K562 (cell line): ENCODE measurements at regions not wholly inside any gene's neighbourhood (a gene's known extent, or its start where the extent isn't known, plus 50 kb on each side); places are given as distances from the start of the nearest gene placed in this dataset.

Source experiments
- BACH1 ChIP-seq: fragments of 200-800 bp; sonication (Bioruptor generic); IDR thresholded peaks from 2 replicates; pipeline ENCODE4 v1.6.1; 2016; ENCODE audit warnings: missing genetic modification characterization, missing compliant biosample characterization
- FUS ChIP-seq: fragments of 200-400 bp; formaldehyde crosslinking; optimal IDR thresholded peaks from 2 replicates; pipeline ENCODE3; 2017; ENCODE audit warnings: low read depth, low read length
- RBBP5 ChIP-seq: fragments of 200-600 bp; sonication (generic); IDR thresholded peaks from 2 replicates; pipeline ENCODE4 v1.6.1; 2012; ENCODE audit warnings: borderline replicate concordance, mild to moderate bottlenecking, low read length, control low read depth, inconsistent platforms; ENCODE audit not compliant: insufficient read depth, poor library complexity, severe bottlenecking
- ZNF280A ChIP-seq: fragments of 450-650 bp; IDR thresholded peaks from 2 replicates; pipeline ENCODE4 v1.6.1; 2018; ENCODE audit warnings: mild to moderate bottlenecking, low read depth; ENCODE audit not compliant: partially characterized antibody
- TF ChIP-seq, protein P1 (sequence below): fragments of 450-650 bp; IDR thresholded peaks from 2 replicates; pipeline ENCODE4 v1.6.1; 2016; ENCODE audit warnings: low read depth

GRCh38 chr6:113699239-113699638, 157.9 kb upstream of the MARCKS start (continued):
- TF ChIP-seq, protein P1, sequence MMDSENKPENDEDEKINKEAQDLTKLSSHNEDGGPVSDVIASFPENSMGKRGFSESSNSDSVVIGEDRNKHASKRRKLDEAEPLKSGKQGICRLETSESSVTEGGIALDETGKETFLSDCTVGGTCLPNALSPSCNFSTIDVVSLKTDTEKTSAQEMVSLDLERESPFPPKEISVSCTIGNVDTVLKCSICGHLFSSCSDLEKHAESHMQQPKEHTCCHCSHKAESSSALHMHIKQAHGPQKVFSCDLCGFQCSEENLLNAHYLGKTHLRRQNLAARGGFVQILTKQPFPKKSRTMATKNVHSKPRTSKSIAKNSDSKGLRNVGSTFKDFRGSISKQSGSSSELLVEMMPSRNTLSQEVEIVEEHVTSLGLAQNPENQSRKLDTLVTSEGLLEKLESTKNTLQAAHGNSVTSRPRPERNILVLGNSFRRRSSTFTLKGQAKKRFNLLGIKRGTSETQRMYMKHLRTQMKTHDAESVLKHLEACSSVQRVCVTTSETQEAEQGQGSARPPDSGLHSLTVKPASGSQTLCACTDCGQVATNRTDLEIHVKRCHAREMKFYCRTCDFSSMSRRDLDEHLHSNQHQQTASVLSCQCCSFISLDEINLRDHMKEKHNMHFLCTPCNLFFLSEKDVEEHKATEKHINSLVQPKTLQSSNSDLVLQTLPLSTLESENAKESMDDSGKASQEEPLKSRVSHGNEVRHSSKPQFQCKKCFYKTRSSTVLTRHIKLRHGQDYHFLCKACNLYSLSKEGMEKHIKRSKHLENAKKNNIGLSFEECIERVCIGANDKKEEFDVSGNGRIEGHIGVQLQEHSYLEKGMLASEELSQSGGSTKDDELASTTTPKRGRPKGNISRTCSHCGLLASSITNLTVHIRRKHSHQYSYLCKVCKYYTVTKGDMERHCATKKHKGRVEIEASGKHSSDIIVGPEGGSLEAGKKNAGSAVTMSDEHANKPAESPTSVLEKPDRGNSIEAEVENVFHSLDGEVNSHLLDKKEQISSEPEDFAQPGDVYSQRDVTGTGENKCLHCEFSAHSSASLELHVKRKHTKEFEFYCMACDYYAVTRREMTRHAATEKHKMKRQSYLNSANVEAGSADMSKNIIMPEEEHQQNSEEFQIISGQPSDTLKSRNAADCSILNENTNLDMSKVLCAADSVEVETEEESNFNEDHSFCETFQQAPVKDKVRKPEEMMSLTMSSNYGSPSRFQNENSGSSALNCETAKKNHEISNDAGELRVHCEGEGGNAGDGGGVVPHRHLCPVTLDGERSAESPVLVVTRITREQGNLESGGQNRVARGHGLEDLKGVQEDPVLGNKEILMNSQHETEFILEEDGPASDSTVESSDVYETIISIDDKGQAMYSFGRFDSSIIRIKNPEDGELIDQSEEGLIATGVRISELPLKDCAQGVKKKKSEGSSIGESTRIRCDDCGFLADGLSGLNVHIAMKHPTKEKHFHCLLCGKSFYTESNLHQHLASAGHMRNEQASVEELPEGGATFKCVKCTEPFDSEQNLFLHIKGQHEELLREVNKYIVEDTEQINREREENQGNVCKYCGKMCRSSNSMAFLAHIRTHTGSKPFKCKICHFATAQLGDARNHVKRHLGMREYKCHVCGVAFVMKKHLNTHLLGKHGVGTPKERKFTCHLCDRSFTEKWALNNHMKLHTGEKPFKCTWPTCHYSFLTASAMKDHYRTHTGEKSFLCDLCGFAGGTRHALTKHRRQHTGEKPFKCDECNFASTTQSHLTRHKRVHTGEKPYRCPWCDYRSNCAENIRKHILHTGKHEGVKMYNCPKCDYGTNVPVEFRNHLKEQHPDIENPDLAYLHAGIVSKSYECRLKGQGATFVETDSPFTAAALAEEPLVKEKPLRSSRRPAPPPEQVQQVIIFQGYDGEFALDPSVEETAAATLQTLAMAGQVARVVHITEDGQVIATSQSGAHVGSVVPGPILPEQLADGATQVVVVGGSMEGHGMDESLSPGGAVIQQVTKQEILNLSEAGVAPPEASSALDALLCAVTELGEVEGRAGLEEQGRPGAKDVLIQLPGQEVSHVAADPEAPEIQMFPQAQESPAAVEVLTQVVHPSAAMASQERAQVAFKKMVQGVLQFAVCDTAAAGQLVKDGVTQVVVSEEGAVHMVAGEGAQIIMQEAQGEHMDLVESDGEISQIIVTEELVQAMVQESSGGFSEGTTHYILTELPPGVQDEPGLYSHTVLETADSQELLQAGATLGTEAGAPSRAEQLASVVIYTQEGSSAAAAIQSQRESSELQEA = no peak
- no peak for TF ChIP-seq ZNF280A
- no peak for TF ChIP-seq FUS
- TF ChIP-seq BACH1 (tag) = no peak
- no peak for TF ChIP-seq RBBP5
- TF ChIP-seq, all 486 proteins: peak for 0
